PC-9 (cell line): ENCODE measurements at regions not wholly inside any gene's neighbourhood (a gene's known extent, or its start where the extent isn't known, plus 50 kb on each side); places are given as distances from the start of the nearest gene placed in this dataset.

Experiments
- BruUV-seq: library from RNA; stranded (reverse); fragments of 400-500 nt; replicated peaks from 2 replicates; lab custom pipeline; 2021; lab: Mats Ljungman, UMichigan
- CTCF ChIA-PET: fragments of 300-600 bp; sonication (Branson Sonifier 250); formaldehyde crosslinking; loops from one replicate; lab custom pipeline; 2022; ENCODE audit warnings: antibody characterized with exemption; lab: Charles Lee
- POLR2A ChIA-PET: fragments of 300-600 bp; sonication (Branson Sonifier 250); formaldehyde crosslinking; loops from one replicate; lab custom pipeline; 2022; ENCODE audit warnings: antibody characterized with exemption; ENCODE audit not compliant: unreplicated experiment; lab: Charles Lee
- DNase-seq, 2 experiments: peaks; one replicate each; pipeline versions ENCODE4 v3.0.0 to v3.0.0-alpha.2; 2015 to 2022; ENCODE audit warnings: mixed read lengths in 1 of 2
- H2AFZ ChIP-seq: fragments of 200-600 bp; sonication (generic); 2 replicates; pipeline ENCODE4 v1.8.1; 2017; ENCODE audit warnings: antibody characterized with exemption
- H3F3A ChIP-seq: fragments of 200-600 bp; sonication (generic); 2 replicates; pipeline ENCODE4 v1.8.1; 2017; ENCODE audit warnings: antibody characterized with exemption, mild to moderate bottlenecking, low read depth; ENCODE audit not compliant: insufficient read depth
- H3K27ac ChIP-seq: fragments of 200-600 bp; sonication (generic); 2 replicates; pipeline ENCODE4 v1.6.1; 2016; ENCODE audit warnings: mixed run types
- H3K27me3 ChIP-seq: fragments of 200-600 bp; sonication (generic); 2 replicates; pipeline ENCODE4 v1.6.1; 2016; ENCODE audit warnings: low read depth, mixed run types; ENCODE audit not compliant: insufficient read depth
- H3K36me3 ChIP-seq: fragments of 200-600 bp; sonication (generic); 2 replicates; pipeline ENCODE4 v1.6.1; 2016; ENCODE audit warnings: low read depth, mixed run types
- H3K4me1 ChIP-seq: fragments of 200-600 bp; sonication (generic); replicated peaks from 2 replicates; pipeline ENCODE4 v1.6.1; 2016; ENCODE audit warnings: mixed run types; ENCODE audit not compliant: insufficient read depth
- H3K4me2 ChIP-seq: fragments of 200-600 bp; sonication (generic); 2 replicates; pipeline ENCODE4 v1.6.1; 2017; ENCODE audit warnings: mixed run types
- H3K4me3 ChIP-seq: fragments of 200-600 bp; sonication (generic); 2 replicates; pipeline ENCODE4 v1.6.1; 2016; ENCODE audit warnings: mixed run types
- H3K79me2 ChIP-seq: fragments of 200-600 bp; sonication (generic); 2 replicates; pipeline ENCODE4 v1.6.1; 2017; ENCODE audit warnings: low read depth, mixed run types
- H3K9me2 ChIP-seq: fragments of 200-600 bp; sonication (generic); 2 replicates; pipeline ENCODE4 v1.8.1; 2017; ENCODE audit warnings: mild to moderate bottlenecking; ENCODE audit not compliant: insufficient read depth
- H3K9me3 ChIP-seq: fragments of 200-600 bp; sonication (generic); 2 replicates; pipeline ENCODE4 v1.8.1; 2016; ENCODE audit warnings: low read depth; ENCODE audit not compliant: insufficient read depth
- H4K20me1 ChIP-seq: fragments of 200-600 bp; sonication (generic); 2 replicates; pipeline ENCODE4 v1.8.1; 2017; ENCODE audit not compliant: insufficient read depth
- CTCF ChIP-seq: fragments of 200-600 bp; sonication (generic); conservative IDR thresholded peaks from 2 replicates; pipeline ENCODE4 v1.6.1; 2017; ENCODE audit warnings: mixed run types, antibody characterized with exemption, mild to moderate bottlenecking, moderate library complexity
- EZH2 ChIP-seq: fragments of 200-600 bp; sonication (generic); IDR thresholded peaks from 2 replicates; pipeline ENCODE4 v1.8.0; 2017; ENCODE audit warnings: antibody characterized with exemption, low read depth
- intact Hi-C: fragments of 100-400 bp; cut with micrococcal nuclease; formaldehyde crosslinking; loops from one replicate; pipeline ENCODE4 v1.10.0; 2022; ENCODE audit not compliant: unreplicated experiment

GRCh38 chr21:38027901-38028498 is 111.7 kb upstream of the KCNJ6 start:
- Histone ChIP-seq H3K27ac (no peak overlapping the region), H4K20me1 (no peaks in the 10 kb centered on the region), H3K9me2 (no peaks in the 10 kb centered on the region), H3K4me3 (no peak overlapping the region), H3K4me2 (no peak overlapping the region), H2AFZ (no peak overlapping the region), H3F3A (no peaks in the 10 kb centered on the region), H3K27me3 (peaks cover 13% of the 10 kb centered on the region), H3K9me3 (no peaks in the 10 kb centered on the region), H3K36me3 (no peaks in the 10 kb centered on the region), H3K79me2 (no peaks in the 10 kb centered on the region), H3K4me1 (no peaks in the 10 kb centered on the region)
- CTCF ChIA-PET: no interaction called here
- intact Hi-C loops: no loop called here
- POLR2A ChIA-PET: no interaction called here
- DNase-seq: no peak
- no TSS peak for BruUV-seq
- TF ChIP-seq CTCF: no peak
- no peak for TF ChIP-seq EZH2

- intact Hi-C loops: no loop called here
- Histone ChIP-seq H3F3A (no peaks in the 10 kb centered on the region), H3K27me3 (no peaks in the 10 kb centered on the region; the same call in 1 of the 2 replicates), H3K4me3 (no peak overlapping the region), H2AFZ (no peak overlapping the region), H3K9me2 (no peaks in the 10 kb centered on the region), H3K4me1 (no peaks in the 10 kb centered on the region), H3K36me3 (no peaks in the 10 kb centered on the region), H3K4me2 (no peak overlapping the region), H3K27ac (no peak overlapping the region), H3K9me3 (no peaks in the 10 kb centered on the region), H4K20me1 (no peaks in the 10 kb centered on the region), H3K79me2 (no peaks in the 10 kb centered on the region)
- ChIA-PET POLR2A (no interaction called here), CTCF (no interaction called here)
- TF ChIP-seq EZH2 (no peak), CTCF (no peak)
- no TSS peak for BruUV-seq
- no peak for DNase-seq
Measured at GRCh38 chr21:38032082-38032801, 116.0 kb upstream of the KCNJ6 start.

- H3F3A ChIP-seq: no peaks in the 10 kb centered on the region
- no peaks in the 10 kb centered on the region for H3K9me3 ChIP-seq
- H3K79me2 ChIP-seq: no peaks in the 10 kb centered on the region
- no peaks in the 10 kb centered on the region for H4K20me1 ChIP-seq
- no peak overlapping the region for H3K4me3 ChIP-seq
- no peaks in the 10 kb centered on the region for H3K9me2 ChIP-seq
- no peaks in the 10 kb centered on the region for H3K27me3 ChIP-seq
- H3K4me1 ChIP-seq: no peaks in the 10 kb centered on the region
- intact Hi-C loops: no loop called here
- CTCF ChIA-PET: no interaction called here
- no peak overlapping the region for H3K4me2 ChIP-seq
- H2AFZ ChIP-seq: no peak overlapping the region
- no peak for DNase-seq
- H3K36me3 ChIP-seq: no peaks in the 10 kb centered on the region
- no peak overlapping the region for H3K27ac ChIP-seq
- no TSS peak for BruUV-seq
- POLR2A ChIA-PET: no interaction called here
- TF ChIP-seq EZH2: no peak
- no peak for TF ChIP-seq CTCF
Measured at GRCh38 chr21:38036016-38036415, 119.8 kb upstream of the KCNJ6 start.
